ENCODE measurements at regions not wholly inside any gene's neighbourhood (a gene's known extent, or its start where the extent isn't known, plus 50 kb on each side); places are given as distances from the start of the nearest gene placed in this dataset.

- Histone ChIP-seq H3K9ac (ENCODE audit: low read depth in 1 of 2, low read length in 2 of 2) (no peak overlapping the region), H3K27ac (ENCODE audit: low read depth, low read length) (no peak overlapping the region), H3K9me3 (ENCODE audit: control insufficient read depth in 1 of 2, low read length in 2 of 2) (no peaks in the 10 kb centered on the region), H3K27me3 (ENCODE audit: control insufficient read depth in 1 of 2, insufficient read depth in 2 of 2, low read length in 2 of 2) (no peaks in the 10 kb centered on the region), H3K4me3 (ENCODE audit: low read depth in 1 of 2, low read length in 2 of 2) (peak overlapping the region in 1 of 2 donors; percentile 5), H3K4me1 (ENCODE audit: control insufficient read depth in 1 of 2, insufficient read depth in 2 of 2, low read length in 2 of 2) (peaks cover 24 to 35% of the 10 kb centered on the region in 2 donors), H3K36me3 (ENCODE audit: control insufficient read depth in 1 of 2, insufficient read depth in 2 of 2, low read length in 2 of 2) (no peaks in the 10 kb centered on the region)
These were observed 553.6 kb upstream of the BOD1L1 start for GRCh38 chr4:14180983-14181601.

GRCh38 chr4:14182148-14182547, 554.6 kb upstream of the BOD1L1 start:
- no peaks in the 10 kb centered on the region for H3K36me3 ChIP-seq (ENCODE audit: control insufficient read depth in 1 of 2, insufficient read depth in 2 of 2, low read length in 2 of 2)
- H3K9me3 ChIP-seq (ENCODE audit: control insufficient read depth in 1 of 2, low read length in 2 of 2), result no peaks in the 10 kb centered on the region
- no peaks in the 10 kb centered on the region for H3K27me3 ChIP-seq (ENCODE audit: control insufficient read depth in 1 of 2, insufficient read depth in 2 of 2, low read length in 2 of 2)
- H3K4me3 ChIP-seq (ENCODE audit: low read depth in 1 of 2, low read length in 2 of 2), result no peak overlapping the region
- no peak overlapping the region for H3K9ac ChIP-seq (ENCODE audit: low read depth in 1 of 2, low read length in 2 of 2)
- peaks cover 24 to 35% of the 10 kb centered on the region in 2 donors for H3K4me1 ChIP-seq (ENCODE audit: control insufficient read depth in 1 of 2, insufficient read depth in 2 of 2, low read length in 2 of 2)
- no peak overlapping the region for H3K27ac ChIP-seq (ENCODE audit: low read depth, low read length)

GRCh38 chr4:14184265-14184664, 556.7 kb upstream of the BOD1L1 start:
- Histone ChIP-seq H3K36me3 (ENCODE audit: control insufficient read depth in 1 of 2, insufficient read depth in 2 of 2, low read length in 2 of 2) (no peaks in the 10 kb centered on the region), H3K9ac (ENCODE audit: low read depth in 1 of 2, low read length in 2 of 2) (no peak overlapping the region), H3K27me3 (ENCODE audit: control insufficient read depth in 1 of 2, insufficient read depth in 2 of 2, low read length in 2 of 2) (no peaks in the 10 kb centered on the region), H3K4me3 (ENCODE audit: low read depth in 1 of 2, low read length in 2 of 2) (no peak overlapping the region), H3K27ac (ENCODE audit: low read depth, low read length) (no peak overlapping the region), H3K9me3 (ENCODE audit: control insufficient read depth in 1 of 2, low read length in 2 of 2) (no peaks in the 10 kb centered on the region), H3K4me1 (ENCODE audit: control insufficient read depth in 1 of 2, insufficient read depth in 2 of 2, low read length in 2 of 2) (peaks cover 14 to 16% of the 10 kb centered on the region in 2 donors)

- H3K4me1 ChIP-seq (ENCODE audit: control insufficient read depth in 1 of 2, insufficient read depth in 2 of 2, low read length in 2 of 2), result peaks cover 10% of the 10 kb centered on the region in 2 donors
- no peaks in the 10 kb centered on the region for H3K9me3 ChIP-seq (ENCODE audit: control insufficient read depth in 1 of 2, low read length in 2 of 2)
- no peaks in the 10 kb centered on the region for H3K36me3 ChIP-seq (ENCODE audit: control insufficient read depth in 1 of 2, insufficient read depth in 2 of 2, low read length in 2 of 2)
- no peak overlapping the region for H3K9ac ChIP-seq (ENCODE audit: low read depth in 1 of 2, low read length in 2 of 2)
- no peaks in the 10 kb centered on the region for H3K27me3 ChIP-seq (ENCODE audit: control insufficient read depth in 1 of 2, insufficient read depth in 2 of 2, low read length in 2 of 2)
- no peak overlapping the region for H3K27ac ChIP-seq (ENCODE audit: low read depth, low read length)
- H3K4me3 ChIP-seq (ENCODE audit: low read depth in 1 of 2, low read length in 2 of 2), result no peak overlapping the region
These were observed 557.2 kb upstream of the BOD1L1 start for GRCh38 chr4:14184767-14185166.

GRCh38 chr4:14188214-14188613, 560.7 kb upstream of the BOD1L1 start:
- Histone ChIP-seq H3K4me3 (ENCODE audit: low read depth in 1 of 2, low read length in 2 of 2) (no peak overlapping the region), H3K27ac (ENCODE audit: low read depth, low read length) (no peak overlapping the region), H3K36me3 (ENCODE audit: control insufficient read depth in 1 of 2, insufficient read depth in 2 of 2, low read length in 2 of 2) (no peaks in the 10 kb centered on the region), H3K27me3 (ENCODE audit: control insufficient read depth in 1 of 2, insufficient read depth in 2 of 2, low read length in 2 of 2) (no peaks in the 10 kb centered on the region), H3K9ac (ENCODE audit: low read depth in 1 of 2, low read length in 2 of 2) (no peak overlapping the region), H3K4me1 (ENCODE audit: control insufficient read depth in 1 of 2, insufficient read depth in 2 of 2, low read length in 2 of 2) (peaks cover 0 to 4% of the 10 kb centered on the region in 2 donors), H3K9me3 (ENCODE audit: control insufficient read depth in 1 of 2, low read length in 2 of 2) (no peaks in the 10 kb centered on the region)

GRCh38 chr4:14193601-14194000, 566.1 kb upstream of the BOD1L1 start:
- no peak overlapping the region for H3K27ac ChIP-seq (ENCODE audit: low read depth, low read length)
- no peak overlapping the region for H3K9ac ChIP-seq (ENCODE audit: low read depth in 1 of 2, low read length in 2 of 2)
- H3K9me3 ChIP-seq (ENCODE audit: control insufficient read depth in 1 of 2, low read length in 2 of 2), result no peaks in the 10 kb centered on the region
- no peaks in the 10 kb centered on the region for H3K36me3 ChIP-seq (ENCODE audit: control insufficient read depth in 1 of 2, insufficient read depth in 2 of 2, low read length in 2 of 2)
- H3K4me1 ChIP-seq (ENCODE audit: control insufficient read depth in 1 of 2, insufficient read depth in 2 of 2, low read length in 2 of 2), result no peaks in the 10 kb centered on the region
- H3K27me3 ChIP-seq (ENCODE audit: control insufficient read depth in 1 of 2, insufficient read depth in 2 of 2, low read length in 2 of 2), result no peaks in the 10 kb centered on the region
- no peak overlapping the region for H3K4me3 ChIP-seq (ENCODE audit: low read depth in 1 of 2, low read length in 2 of 2)

- no peak overlapping the region for H3K4me3 ChIP-seq (ENCODE audit: low read depth in 1 of 2, low read length in 2 of 2)
- H3K9me3 ChIP-seq (ENCODE audit: control insufficient read depth in 1 of 2, low read length in 2 of 2), result no peaks in the 10 kb centered on the region
- no peak overlapping the region for H3K27ac ChIP-seq (ENCODE audit: low read depth, low read length)
- H3K9ac ChIP-seq (ENCODE audit: low read depth in 1 of 2, low read length in 2 of 2), result no peak overlapping the region
- H3K27me3 ChIP-seq (ENCODE audit: control insufficient read depth in 1 of 2, insufficient read depth in 2 of 2, low read length in 2 of 2), result no peaks in the 10 kb centered on the region
- no peaks in the 10 kb centered on the region for H3K4me1 ChIP-seq (ENCODE audit: control insufficient read depth in 1 of 2, insufficient read depth in 2 of 2, low read length in 2 of 2)
- H3K36me3 ChIP-seq (ENCODE audit: control insufficient read depth in 1 of 2, insufficient read depth in 2 of 2, low read length in 2 of 2), result no peaks in the 10 kb centered on the region
These were observed 568.6 kb upstream of the BOD1L1 start for GRCh38 chr4:14196131-14196530.

GRCh38 chr4:14215116-14215770, 587.7 kb upstream of the BOD1L1 start:
- no peaks in the 10 kb centered on the region for H3K9me3 ChIP-seq (ENCODE audit: control insufficient read depth in 1 of 2, low read length in 2 of 2)
- peaks cover 0 to 7% of the 10 kb centered on the region in 2 donors for H3K4me1 ChIP-seq (ENCODE audit: control insufficient read depth in 1 of 2, insufficient read depth in 2 of 2, low read length in 2 of 2)
- H3K36me3 ChIP-seq (ENCODE audit: control insufficient read depth in 1 of 2, insufficient read depth in 2 of 2, low read length in 2 of 2), result no peaks in the 10 kb centered on the region
- no peak overlapping the region for H3K9ac ChIP-seq (ENCODE audit: low read depth in 1 of 2, low read length in 2 of 2)
- H3K27ac ChIP-seq (ENCODE audit: low read depth, low read length), result no peak overlapping the region
- no peak overlapping the region for H3K4me3 ChIP-seq (ENCODE audit: low read depth in 1 of 2, low read length in 2 of 2)
- no peaks in the 10 kb centered on the region for H3K27me3 ChIP-seq (ENCODE audit: control insufficient read depth in 1 of 2, insufficient read depth in 2 of 2, low read length in 2 of 2)

- H3K27ac ChIP-seq (ENCODE audit: low read depth, low read length), result no peak overlapping the region
- no peak overlapping the region for H3K4me3 ChIP-seq (ENCODE audit: low read depth in 1 of 2, low read length in 2 of 2)
- no peaks in the 10 kb centered on the region for H3K27me3 ChIP-seq (ENCODE audit: control insufficient read depth in 1 of 2, insufficient read depth in 2 of 2, low read length in 2 of 2)
- H3K36me3 ChIP-seq (ENCODE audit: control insufficient read depth in 1 of 2, insufficient read depth in 2 of 2, low read length in 2 of 2), result no peaks in the 10 kb centered on the region
- H3K4me1 ChIP-seq (ENCODE audit: control insufficient read depth in 1 of 2, insufficient read depth in 2 of 2, low read length in 2 of 2), result peaks cover 0 to 7% of the 10 kb centered on the region in 2 donors
- H3K9ac ChIP-seq (ENCODE audit: low read depth in 1 of 2, low read length in 2 of 2), result no peak overlapping the region
- no peaks in the 10 kb centered on the region for H3K9me3 ChIP-seq (ENCODE audit: control insufficient read depth in 1 of 2, low read length in 2 of 2)
These were observed 589.9 kb upstream of the BOD1L1 start for GRCh38 chr4:14217401-14217800.

- no peak overlapping the region for H3K27ac ChIP-seq (ENCODE audit: low read depth, low read length)
- H3K9me3 ChIP-seq (ENCODE audit: control insufficient read depth in 1 of 2, low read length in 2 of 2), result no peaks in the 10 kb centered on the region
- no peaks in the 10 kb centered on the region for H3K36me3 ChIP-seq (ENCODE audit: control insufficient read depth in 1 of 2, insufficient read depth in 2 of 2, low read length in 2 of 2)
- H3K4me3 ChIP-seq (ENCODE audit: low read depth in 1 of 2, low read length in 2 of 2), result no peak overlapping the region
- no peak overlapping the region for H3K9ac ChIP-seq (ENCODE audit: low read depth in 1 of 2, low read length in 2 of 2)
- H3K4me1 ChIP-seq (ENCODE audit: control insufficient read depth in 1 of 2, insufficient read depth in 2 of 2, low read length in 2 of 2), result peaks cover 6 to 7% of the 10 kb centered on the region in 2 donors
- H3K27me3 ChIP-seq (ENCODE audit: control insufficient read depth in 1 of 2, insufficient read depth in 2 of 2, low read length in 2 of 2), result no peaks in the 10 kb centered on the region
These were observed 591.1 kb upstream of the BOD1L1 start for GRCh38 chr4:14218641-14219040.

All from duodenal mucosa (tissue), 2 donors.